ENCODE measurements at regions not wholly inside any gene's neighbourhood (a gene's known extent, or its start where the extent isn't known, plus 50 kb on each side); places are given as distances from the start of the nearest gene placed in this dataset.

DNA sequence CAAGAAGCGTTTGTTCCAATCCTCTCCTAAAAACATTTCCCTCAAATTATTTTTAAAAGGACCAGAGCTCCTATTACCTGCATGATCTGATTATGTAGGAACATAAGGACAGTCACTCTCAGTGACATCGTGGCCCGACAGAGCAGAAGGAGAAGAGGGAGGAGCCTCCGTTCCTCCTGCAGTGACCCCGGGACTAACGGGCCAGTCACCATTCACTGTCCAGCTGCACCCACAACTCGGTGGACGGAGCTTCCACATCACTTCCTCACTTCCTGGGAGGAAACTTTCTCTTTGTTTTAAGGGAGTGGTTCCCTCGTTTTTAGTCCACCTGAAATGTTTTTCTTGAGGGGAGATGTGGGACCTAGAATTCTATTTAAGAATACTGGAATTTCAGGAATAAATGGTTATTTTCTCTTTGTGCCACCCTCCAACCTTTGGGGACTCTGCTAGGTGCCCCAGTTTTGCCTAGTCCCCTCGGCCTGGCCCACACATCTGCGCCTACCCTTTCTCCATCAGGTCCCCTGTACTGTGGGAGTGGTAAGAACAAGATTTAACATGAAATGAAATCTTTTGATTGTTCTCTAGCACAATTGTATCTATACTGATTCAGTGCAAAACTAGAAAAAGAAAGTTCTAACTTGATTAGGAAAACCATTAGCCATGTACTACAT lies 173.5 kb upstream of the RNF32 start:
- H3K4me2 ChIP-seq (ENCODE audit: low read length) = no peak overlapping the region
- H3K36me3 ChIP-seq (ENCODE audit: insufficient read depth, low read length) = no peaks in the 10 kb centered on the region
- H3K79me2 ChIP-seq (replicated peaks; ENCODE audit: insufficient read depth, low read length) = no peaks in the 10 kb centered on the region
- no peaks in the 10 kb centered on the region for H3F3A ChIP-seq (ENCODE audit: insufficient read depth, low read length, poor library complexity, severe bottlenecking)
- H3K27me3 ChIP-seq (ENCODE audit: insufficient read depth, low read depth, low read length) = no peaks in the 10 kb centered on the region
- H3K27ac ChIP-seq (ENCODE audit: low read length) = no peak overlapping the region
- H3K9me3 ChIP-seq (ENCODE audit: low read length) = no peaks in the 10 kb centered on the region
- TF ChIP-seq TAF1 (IDR thresholded peaks at IDR 0.05; ENCODE audit: low read depth) (no peak), MXI1 (conservative IDR thresholded peaks at IDR 0.05; ENCODE audit: poor library complexity, severe bottlenecking) (no peak), POLR2AphosphoS5 (IDR thresholded peaks at IDR 0.05) (no peak), EZH2 (IDR thresholded peaks at IDR 0.05; ENCODE audit: borderline replicate concordance, insufficient read depth, low read length, poor library complexity, severe bottlenecking) (no peak), RAD21 (conservative IDR thresholded peaks at IDR 0.05) (no peak), CTCF (IDR thresholded peaks at IDR 0.05; ENCODE audit: poor library complexity, severe bottlenecking) (no peak), SMC3 (conservative IDR thresholded peaks at IDR 0.05; ENCODE audit: poor library complexity) (no peak), EP300 (conservative IDR thresholded peaks at IDR 0.05; ENCODE audit: poor library complexity, severe bottlenecking) (no peak)
- TF ChIP-seq, protein P1, sequence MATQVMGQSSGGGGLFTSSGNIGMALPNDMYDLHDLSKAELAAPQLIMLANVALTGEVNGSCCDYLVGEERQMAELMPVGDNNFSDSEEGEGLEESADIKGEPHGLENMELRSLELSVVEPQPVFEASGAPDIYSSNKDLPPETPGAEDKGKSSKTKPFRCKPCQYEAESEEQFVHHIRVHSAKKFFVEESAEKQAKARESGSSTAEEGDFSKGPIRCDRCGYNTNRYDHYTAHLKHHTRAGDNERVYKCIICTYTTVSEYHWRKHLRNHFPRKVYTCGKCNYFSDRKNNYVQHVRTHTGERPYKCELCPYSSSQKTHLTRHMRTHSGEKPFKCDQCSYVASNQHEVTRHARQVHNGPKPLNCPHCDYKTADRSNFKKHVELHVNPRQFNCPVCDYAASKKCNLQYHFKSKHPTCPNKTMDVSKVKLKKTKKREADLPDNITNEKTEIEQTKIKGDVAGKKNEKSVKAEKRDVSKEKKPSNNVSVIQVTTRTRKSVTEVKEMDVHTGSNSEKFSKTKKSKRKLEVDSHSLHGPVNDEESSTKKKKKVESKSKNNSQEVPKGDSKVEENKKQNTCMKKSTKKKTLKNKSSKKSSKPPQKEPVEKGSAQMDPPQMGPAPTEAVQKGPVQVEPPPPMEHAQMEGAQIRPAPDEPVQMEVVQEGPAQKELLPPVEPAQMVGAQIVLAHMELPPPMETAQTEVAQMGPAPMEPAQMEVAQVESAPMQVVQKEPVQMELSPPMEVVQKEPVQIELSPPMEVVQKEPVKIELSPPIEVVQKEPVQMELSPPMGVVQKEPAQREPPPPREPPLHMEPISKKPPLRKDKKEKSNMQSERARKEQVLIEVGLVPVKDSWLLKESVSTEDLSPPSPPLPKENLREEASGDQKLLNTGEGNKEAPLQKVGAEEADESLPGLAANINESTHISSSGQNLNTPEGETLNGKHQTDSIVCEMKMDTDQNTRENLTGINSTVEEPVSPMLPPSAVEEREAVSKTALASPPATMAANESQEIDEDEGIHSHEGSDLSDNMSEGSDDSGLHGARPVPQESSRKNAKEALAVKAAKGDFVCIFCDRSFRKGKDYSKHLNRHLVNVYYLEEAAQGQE (IDR thresholded peaks at IDR 0.05; ENCODE audit: borderline replicate concordance) = no peak
- no peak overlapping the region for H3K4me3 ChIP-seq (ENCODE audit: low read length)
- H2AFZ ChIP-seq (ENCODE audit: low read depth, low read length) = no peak overlapping the region
- no peaks in the 10 kb centered on the region for H4K20me1 ChIP-seq (ENCODE audit: insufficient read depth)
- H3K9me2 ChIP-seq (ENCODE audit: insufficient read depth, low read length) = no peaks in the 10 kb centered on the region
- no peak overlapping the region for H3K9ac ChIP-seq (ENCODE audit: low read length)

DNA sequence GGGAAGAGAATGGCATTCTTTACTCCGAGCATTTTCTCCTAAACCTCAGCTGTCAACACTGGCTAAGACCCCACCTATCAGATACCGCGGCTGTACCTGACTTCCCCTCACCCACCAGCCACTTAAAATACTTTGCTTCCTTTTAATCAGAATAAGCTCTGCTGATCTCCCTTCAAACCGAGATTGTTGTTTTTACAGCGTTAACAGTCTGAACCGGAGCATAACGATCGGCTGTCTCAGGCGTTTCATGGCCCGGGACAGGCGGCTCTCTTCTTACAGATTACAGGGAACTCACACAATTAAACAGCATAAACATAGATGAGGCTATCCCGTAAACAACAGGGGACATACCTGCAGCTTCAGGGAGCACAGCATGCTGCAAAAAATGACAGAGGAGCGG lies 174.3 kb upstream of the RNF32 start:
- H3K27ac ChIP-seq (ENCODE audit: low read length) = no peak overlapping the region
- no peaks in the 10 kb centered on the region for H3K9me3 ChIP-seq (ENCODE audit: low read length)
- H3F3A ChIP-seq (ENCODE audit: insufficient read depth, low read length, poor library complexity, severe bottlenecking) = no peaks in the 10 kb centered on the region
- no peak overlapping the region for H3K4me3 ChIP-seq (ENCODE audit: low read length)
- no peaks in the 10 kb centered on the region for H3K9me2 ChIP-seq (ENCODE audit: insufficient read depth, low read length)
- TF ChIP-seq EZH2 (IDR thresholded peaks at IDR 0.05; ENCODE audit: borderline replicate concordance, insufficient read depth, low read length, poor library complexity, severe bottlenecking) = no peak
- no peak for TF ChIP-seq EP300 (conservative IDR thresholded peaks at IDR 0.05; ENCODE audit: poor library complexity, severe bottlenecking)
- no peak for TF ChIP-seq POLR2AphosphoS5 (IDR thresholded peaks at IDR 0.05)
- TF ChIP-seq, protein P1 (IDR thresholded peaks at IDR 0.05; ENCODE audit: borderline replicate concordance) = no peak
- TF ChIP-seq TAF1 (IDR thresholded peaks at IDR 0.05; ENCODE audit: low read depth) = no peak
- no peak for TF ChIP-seq SMC3 (conservative IDR thresholded peaks at IDR 0.05; ENCODE audit: poor library complexity)
- H4K20me1 ChIP-seq (ENCODE audit: insufficient read depth) = no peaks in the 10 kb centered on the region
- H3K27me3 ChIP-seq (ENCODE audit: insufficient read depth, low read depth, low read length) = no peaks in the 10 kb centered on the region
- H2AFZ ChIP-seq (ENCODE audit: low read depth, low read length) = no peak overlapping the region
- no peaks in the 10 kb centered on the region for H3K79me2 ChIP-seq (replicated peaks; ENCODE audit: insufficient read depth, low read length)
- no peaks in the 10 kb centered on the region for H3K36me3 ChIP-seq (ENCODE audit: insufficient read depth, low read length)
- H3K4me2 ChIP-seq (ENCODE audit: low read length) = no peak overlapping the region
- H3K9ac ChIP-seq (ENCODE audit: low read length) = no peak overlapping the region

Measured in neural cell (in vitro differentiated cells).